H1 (cell line): ENCODE measurements at regions not wholly inside any gene's neighbourhood (a gene's known extent, or its start where the extent isn't known, plus 50 kb on each side); places are given as distances from the start of the nearest gene placed in this dataset.

ENCODE experiments used
- CTCF ChIA-PET: fragments of 300-600 bp; sonication (Branson Sonifier 250); formaldehyde crosslinking; loops from one replicate; lab custom pipeline; 2021; ENCODE audit not compliant: partially characterized antibody; lab: Charles Lee
- POLR2A ChIA-PET: fragments of 300-600 bp; sonication (Branson Sonifier 250); formaldehyde crosslinking; loops from one replicate; lab custom pipeline; 2021; ENCODE audit warnings: inconsistent platforms; ENCODE audit not compliant: partially characterized antibody; lab: Charles Lee
- DNase-seq, 2 experiments: peaks; one replicate each; pipeline versions ENCODE4 v3.0.0 to v3.0.0-alpha.2; 2010 to 2022; ENCODE audit warnings: low spot score in 2 of 2, low read depth in 1 of 2, mixed read lengths in 1 of 2
- FAIRE-seq: peaks from 2 replicates; lab custom pipeline; 2011; peaks lifted over from hg19 to GRCh38; lab: Jason Lieb, UNC
- H2AFZ ChIP-seq: 2 replicates; pipeline ENCODE4 v1.8.1; 2012; ENCODE audit warnings: low read length, inconsistent platforms
- H2AK5ac ChIP-seq: 2 replicates; pipeline ENCODE4 v1.6.1; 2013; ENCODE audit warnings: low read depth, low read length
- H2BK120ac ChIP-seq: replicated peaks from 2 replicates; pipeline ENCODE3; 2013; ENCODE audit warnings: low read depth, low read length, inconsistent platforms
- H2BK12ac ChIP-seq: 2 replicates; pipeline ENCODE4 v1.6.1; 2013; ENCODE audit warnings: low read depth, low read length
- H2BK15ac ChIP-seq: 2 replicates; pipeline ENCODE4 v1.6.1; 2013; ENCODE audit warnings: low read length
- H2BK20ac ChIP-seq: 2 replicates; pipeline ENCODE4 v1.6.1; 2013; ENCODE audit warnings: low read length
- H2BK5ac ChIP-seq: 2 replicates; pipeline ENCODE4 v1.6.1; 2013; ENCODE audit warnings: low read depth, low read length
- H3K14ac ChIP-seq: 2 replicates; pipeline ENCODE4 v1.6.1; 2013; ENCODE audit warnings: inconsistent platforms; ENCODE audit not compliant: insufficient read length
- H3K18ac ChIP-seq: 2 replicates; pipeline ENCODE4 v1.6.1; 2013; ENCODE audit warnings: low read length; ENCODE audit errors: extremely low read depth
- H3K23ac ChIP-seq: 2 replicates; pipeline ENCODE4 v1.6.1; 2013; ENCODE audit warnings: inconsistent platforms; ENCODE audit not compliant: insufficient read length
- H3K23me2 ChIP-seq: 2 replicates; pipeline ENCODE4 v1.6.1; 2013; ENCODE audit warnings: low read depth, low read length
- H3K27ac ChIP-seq: 2 replicates; pipeline ENCODE4 v1.6.1; 2011; ENCODE audit warnings: low read depth, low read length, inconsistent platforms
- H3K27me3 ChIP-seq, 4 experiments: replicated peaks in 1 of 4; 1 replicate in 1 of 4; 2 replicates in 3 of 4; pipeline versions ENCODE4 v1.6.1 to v1.8.1; 2011 to 2013; ENCODE audit warnings: low read length in 3 of 4, mild to moderate bottlenecking in 3 of 4, inconsistent platforms in 2 of 4, mixed read lengths in 2 of 4, moderate library complexity in 1 of 4; ENCODE audit not compliant: control insufficient read depth in 3 of 4, insufficient read depth in 3 of 4; ENCODE audit errors: extremely low read depth in 1 of 4
- H3K36me3 ChIP-seq, 4 experiments: 2 replicates each; pipeline versions ENCODE4 v1.6.1 to v1.8.1; 2011 to 2013; ENCODE audit warnings: mild to moderate bottlenecking in 4 of 4, low read length in 3 of 4, moderate library complexity in 2 of 4, control low read depth in 1 of 4, inconsistent platforms in 1 of 4; ENCODE audit not compliant: insufficient read depth in 4 of 4, control insufficient read depth in 2 of 4
- H3K4ac ChIP-seq: replicated peaks from 2 replicates; pipeline ENCODE3; 2013; ENCODE audit warnings: low read length, low read depth, mixed read lengths, inconsistent platforms; ENCODE audit not compliant: insufficient read length
- H3K4me1 ChIP-seq, 4 experiments: replicated peaks in 1 of 4; 1 replicate in 1 of 4; 2 replicates in 3 of 4; pipeline versions ENCODE4 v1.6.1 to v1.8.1; 2011 to 2013; ENCODE audit warnings: low read length in 3 of 4, inconsistent platforms in 2 of 4, mixed read lengths in 1 of 4; ENCODE audit not compliant: insufficient read depth in 4 of 4, control insufficient read depth in 3 of 4
- H3K4me2 ChIP-seq, 2 experiments: 2 replicates each; pipeline versions ENCODE4 v1.6.1 to v1.8.1; 2011 to 2013; ENCODE audit warnings: low read depth in 2 of 2, low read length in 2 of 2, control low read depth in 1 of 2, inconsistent platforms in 1 of 2, mild to moderate bottlenecking in 1 of 2; ENCODE audit not compliant: insufficient read depth in 1 of 2
- H3K4me3 ChIP-seq, 4 experiments: fragments of 200-600, 300-600 bp in 1 of 4; sonication (generic), shearing (Covaris generic), sonication (Bioruptor Twin) in 1 of 4; 2 replicates each; pipeline versions ENCODE4 v1.5.1 to v1.8.1; 2011 to 2016; ENCODE audit warnings: low read length in 4 of 4, low read depth in 3 of 4, control low read depth in 2 of 4, inconsistent platforms in 2 of 4, mild to moderate bottlenecking in 2 of 4, mixed read lengths in 1 of 4, moderate library complexity in 1 of 4; ENCODE audit not compliant: insufficient read depth in 2 of 4; ENCODE audit errors: extremely low read depth in 1 of 4
- H3K56ac ChIP-seq: replicated peaks from 2 replicates; pipeline ENCODE3; 2013; ENCODE audit warnings: low read depth, mild to moderate bottlenecking, mixed read lengths, low read length, inconsistent platforms; ENCODE audit not compliant: insufficient read length
- H3K79me1 ChIP-seq: 2 replicates; pipeline ENCODE4 v1.6.1; 2013; ENCODE audit warnings: low read depth, low read length, control low read depth
- H3K79me2 ChIP-seq, 2 experiments: 2 replicates each; pipeline versions ENCODE4 v1.6.1 to v1.8.1; 2012 to 2013; ENCODE audit warnings: low read length in 2 of 2, mild to moderate bottlenecking in 2 of 2, inconsistent platforms in 1 of 2; ENCODE audit not compliant: insufficient read depth in 2 of 2, control insufficient read depth in 1 of 2
- H3K9ac ChIP-seq, 4 experiments: replicated peaks in 1 of 4; 1 replicate in 1 of 4; 2 replicates in 3 of 4; pipeline versions ENCODE4 v1.6.1 to v1.8.1; 2011 to 2013; ENCODE audit warnings: low read depth in 3 of 4, low read length in 3 of 4, control low read depth in 2 of 4, mild to moderate bottlenecking in 2 of 4, moderate library complexity in 2 of 4, inconsistent platforms in 1 of 4; ENCODE audit errors: extremely low read depth in 1 of 4
- H3K9me3 ChIP-seq, 2 experiments: 2 replicates each; pipeline versions ENCODE4 v1.6.1 to v1.8.1; 2012 to 2013; ENCODE audit warnings: mild to moderate bottlenecking in 2 of 2, moderate library complexity in 2 of 2, control low read depth in 1 of 2, inconsistent platforms in 1 of 2, low read depth in 1 of 2, low read length in 1 of 2, mixed read lengths in 1 of 2; ENCODE audit not compliant: insufficient read depth in 2 of 2
- H4K20me1 ChIP-seq, 2 experiments: replicated peaks in 1 of 2; 2 replicates each; pipeline versions ENCODE3 to v1.8.1; 2011 to 2013; ENCODE audit warnings: inconsistent platforms in 2 of 2, low read length in 2 of 2, mild to moderate bottlenecking in 1 of 2; ENCODE audit not compliant: insufficient read depth in 2 of 2, control insufficient read depth in 1 of 2
- H4K5ac ChIP-seq: 2 replicates; pipeline ENCODE4 v1.6.1; 2013; ENCODE audit warnings: low read length, low read depth, mixed read lengths, inconsistent platforms; ENCODE audit not compliant: insufficient read length
- H4K8ac ChIP-seq: 2 replicates; pipeline ENCODE4 v1.8.0; 2013; ENCODE audit warnings: mild to moderate bottlenecking, moderate library complexity, low read length, inconsistent platforms; ENCODE audit not compliant: insufficient read depth; ENCODE audit errors: extremely low read depth
- H4K91ac ChIP-seq: replicated peaks from 2 replicates; pipeline ENCODE3; 2013; ENCODE audit warnings: low read length, mixed read lengths, inconsistent platforms; ENCODE audit not compliant: insufficient read length
- ASH2L ChIP-seq: fragments of 200-600, 300-600 bp; sonication (generic); IDR thresholded peaks from one replicate; pipeline ENCODE4 v1.7.1; 2017; ENCODE audit warnings: low read length
- CHD2 ChIP-seq: IDR thresholded peaks from 2 replicates; pipeline ENCODE4 v1.6.1; 2012; ENCODE audit warnings: low read length, improper control_type of control experiment
- FOSL1 ChIP-seq: IDR thresholded peaks from 2 replicates; pipeline ENCODE4 v1.6.1; 2011; ENCODE audit warnings: mild to moderate bottlenecking, low read depth, low read length, moderate library complexity; ENCODE audit not compliant: insufficient read depth
- GTF2F1 ChIP-seq: IDR thresholded peaks from 2 replicates; pipeline ENCODE4 v1.6.1; 2012; ENCODE audit warnings: low read depth, low read length, improper control_type of control experiment, borderline replicate concordance
- HDAC2 ChIP-seq, 2 experiments: fragments of 300-600 bp in 1 of 2; sonication (generic) in 1 of 2; IDR thresholded peaks; 2 replicates each; pipeline ENCODE4 v1.6.1; 2011 to 2012; ENCODE audit warnings: low read depth in 2 of 2, low read length in 2 of 2, mild to moderate bottlenecking in 2 of 2, moderate library complexity in 2 of 2, borderline replicate concordance in 1 of 2, inconsistent platforms in 1 of 2
- HDAC6 ChIP-seq: IDR thresholded peaks from one replicate; pipeline ENCODE4 v1.7.1; 2012; ENCODE audit warnings: low read depth, mild to moderate bottlenecking, inconsistent platforms, low read length, moderate library complexity
- MAFK ChIP-seq: IDR thresholded peaks from 2 replicates; pipeline ENCODE4 v1.6.1; 2012; ENCODE audit warnings: low read depth, mild to moderate bottlenecking, improper control_type of control experiment, low read length
- PHF8 ChIP-seq: fragments of 200-600 bp; sonication (generic); conservative IDR thresholded peaks from 2 replicates; pipeline ENCODE4 v1.7.1; 2012; ENCODE audit warnings: low read depth, mild to moderate bottlenecking, inconsistent platforms, low read length, moderate library complexity
- RAD21 ChIP-seq, 2 experiments: IDR thresholded peaks in 1 of 2; conservative IDR thresholded peaks in 1 of 2; 2 replicates each; pipeline ENCODE4 v1.6.1; 2011; ENCODE audit warnings: low read depth in 2 of 2, low read length in 2 of 2, improper control_type of control experiment in 1 of 2, inconsistent platforms in 1 of 2, mild to moderate bottlenecking in 1 of 2, moderate library complexity in 1 of 2
- SAP30 ChIP-seq: fragments of 300-600 bp; sonication (generic); IDR thresholded peaks from 2 replicates; pipeline ENCODE4 v1.7.1; 2012; ENCODE audit warnings: low read length, moderate library complexity, mild to moderate bottlenecking, inconsistent platforms; ENCODE audit not compliant: insufficient read depth, insufficient replicate concordance
- SUZ12 ChIP-seq: fragments of 200-600 bp; sonication (generic); IDR thresholded peaks from 2 replicates; pipeline ENCODE4 v1.6.1; 2012; ENCODE audit warnings: mild to moderate bottlenecking, inconsistent platforms, low read length, moderate library complexity, mixed read lengths
- TEAD4 ChIP-seq: IDR thresholded peaks from 2 replicates; pipeline ENCODE4 v1.6.1; 2012; ENCODE audit warnings: low read depth, low read length, inconsistent platforms, mixed read lengths
- WGBS, 2 experiments: shearing (Covaris generic) in 1 of 2; methylation state at CpG; one replicate each; pipeline versions ENCODE4 v1.1.6 to v1.1.7; 2013 to 2015; ENCODE audit warnings: low lambda C conversion rate in 2 of 2, mixed read lengths in 2 of 2, inconsistent platforms in 1 of 2, low coverage in 1 of 2, missing lambda C conversion rate in 1 of 2; ENCODE audit not compliant: insufficient replicate concordance in 2 of 2, insufficient coverage in 1 of 2, insufficient read length in 1 of 2; ENCODE audit errors: extremely low coverage in 1 of 2, missing lambda C conversion rate in 1 of 2; 5-methylcytosine and 5-hydroxymethylcytosine counted together
- TF ChIP-seq, protein P1 (sequence below): IDR thresholded peaks from 2 replicates; pipeline ENCODE4 v1.6.1; 2012; ENCODE audit warnings: inconsistent platforms

DNA sequence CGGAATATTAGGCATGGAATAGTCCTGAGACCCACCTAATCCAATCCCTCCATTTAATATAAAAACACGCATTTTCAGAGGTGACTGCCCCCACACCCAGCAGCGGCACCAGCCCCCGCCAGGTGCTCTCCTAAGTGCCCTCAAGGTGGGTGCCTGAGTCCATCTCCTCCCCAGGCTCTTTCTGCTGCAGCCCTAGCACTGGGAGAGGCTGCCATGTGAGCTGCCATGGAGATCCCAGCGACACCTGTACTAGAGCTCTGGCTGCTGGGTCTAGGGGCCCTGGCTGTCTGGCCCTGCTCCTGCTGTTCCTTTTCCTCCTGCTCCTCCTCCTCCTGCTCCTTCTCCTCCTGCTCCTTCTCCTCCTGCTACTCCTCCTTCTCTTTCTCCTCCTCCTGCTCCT, 191.1 kb upstream of the BMPER start:
- Histone ChIP-seq H2BK20ac (no peak overlapping the region), H3K27ac (no peak overlapping the region), H3K36me3 (no peaks in the 10 kb centered on the region), H2BK120ac (no peak overlapping the region), H3K18ac (no peak overlapping the region), H3K4me2 (no peak overlapping the region), H4K5ac (no peak overlapping the region), H3K79me2 (no peaks in the 10 kb centered on the region), H2BK15ac (no peak overlapping the region), H3K4me3 (no peak overlapping the region), H3K9ac (no peak overlapping the region), H4K91ac (no peak overlapping the region), H3K79me1 (no peaks in the 10 kb centered on the region), H3K27me3 (no peaks in the 10 kb centered on the region), H4K20me1 (no peaks in the 10 kb centered on the region), H3K23me2 (no peaks in the 10 kb centered on the region), H3K9me3 (no peaks in the 10 kb centered on the region), H2AFZ (no peak overlapping the region), H2BK12ac (no peak overlapping the region), H3K14ac (no peak overlapping the region), H2AK5ac (no peak overlapping the region), H4K8ac (no peak overlapping the region), H3K23ac (no peak overlapping the region), H3K56ac (no peak overlapping the region), H3K4me1 (peaks cover 0 to 5% (median 0%) of the 10 kb centered on the region in 4 experiments; a peak in 3 of 7 replicates), H2BK5ac (no peak overlapping the region), H3K4ac (no peak overlapping the region)
- CTCF ChIA-PET = interaction anchor here (1.1 to 4.2 kb wide), 4 partner anchors 9 to 41 kb away, joined by 4 to 19 read pairs (median 10); no protein-coding TSS in a partner anchor
- 94% methylated on average over 5 of the region's 5 CpGs; no CpG with 5 or more reads in 1 of the 2 experiments for WGBS, 2 experiments
- TF ChIP-seq MAFK = no peak
- TF ChIP-seq HDAC2 (IDR thresholded peaks at IDR 0.05; ENCODE audit: borderline replicate concordance in 1 of 2, low read depth in 2 of 2, low read length in 2 of 2) = no peak
- no peak for TF ChIP-seq CHD2
- TF ChIP-seq RAD21 (IDR thresholded peaks at IDR 0.05 in 1 of 2, conservative IDR thresholded peaks at IDR 0.05 in 1 of 2; ENCODE audit: low read depth in 2 of 2, low read length in 2 of 2) = no peak
- TF ChIP-seq HDAC6 = no peak
- no peak for TF ChIP-seq GTF2F1
- TF ChIP-seq FOSL1 = no peak
- TF ChIP-seq TEAD4 = no peak
- TF ChIP-seq ASH2L = no peak
- TF ChIP-seq, protein P1, sequence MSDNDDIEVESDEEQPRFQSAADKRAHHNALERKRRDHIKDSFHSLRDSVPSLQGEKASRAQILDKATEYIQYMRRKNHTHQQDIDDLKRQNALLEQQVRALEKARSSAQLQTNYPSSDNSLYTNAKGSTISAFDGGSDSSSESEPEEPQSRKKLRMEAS = no peak
- no peak for TF ChIP-seq SUZ12
- no peak for TF ChIP-seq PHF8
- TF ChIP-seq SAP30 = no peak
- DNase-seq = no peak
- POLR2A ChIA-PET = interaction anchor here (0.5 kb wide), 1 partner anchor 88 kb away, joined by 5 read pairs; no protein-coding TSS in a partner anchor
- FAIRE-seq = no peak
